ENCODE measurements at regions not wholly inside any gene's neighbourhood (a gene's known extent, or its start where the extent isn't known, plus 50 kb on each side); places are given as distances from the start of the nearest gene placed in this dataset.

- Histone ChIP-seq H3K14ac (ENCODE audit: insufficient read length) (no peak overlapping the region), H3K4me2 (ENCODE audit: insufficient read depth in 1 of 2, low read depth in 2 of 2, low read length in 2 of 2) (no peak overlapping the region), H3K23ac (ENCODE audit: insufficient read length) (no peak overlapping the region), H3K79me1 (ENCODE audit: low read depth, low read length) (no peaks in the 10 kb centered on the region), H3K4me1 (replicated peaks in 1 of 4; ENCODE audit: control insufficient read depth in 3 of 4, insufficient read depth in 4 of 4, low read length in 3 of 4) (no peaks in the 10 kb centered on the region), H4K91ac (replicated peaks; ENCODE audit: insufficient read length, low read length) (no peak overlapping the region), H3K18ac (ENCODE audit: extremely low read depth, low read length) (no peak overlapping the region), H3K4me3 (ENCODE audit: extremely low read depth in 1 of 4, insufficient read depth in 2 of 4, low read depth in 3 of 4, low read length in 4 of 4) (no peak overlapping the region), H3K27me3 (replicated peaks in 1 of 4; ENCODE audit: control insufficient read depth in 3 of 4, extremely low read depth in 1 of 4, insufficient read depth in 3 of 4, low read length in 3 of 4) (peaks cover 0 to 1% (median 0%) of the 10 kb centered on the region in 4 experiments; a peak in 1 of 7 replicates), H4K5ac (ENCODE audit: insufficient read length, low read depth, low read length) (no peak overlapping the region), H3K27ac (ENCODE audit: low read depth, low read length) (no peak overlapping the region), H3K9me3 (ENCODE audit: insufficient read depth in 2 of 2, low read depth in 1 of 2, low read length in 1 of 2) (no peaks in the 10 kb centered on the region), H3K4ac (replicated peaks; ENCODE audit: insufficient read length, low read depth, low read length) (no peak overlapping the region), H2BK15ac (ENCODE audit: low read length) (no peak overlapping the region), H3K36me3 (ENCODE audit: control insufficient read depth in 2 of 4, insufficient read depth in 4 of 4, low read length in 3 of 4) (no peaks in the 10 kb centered on the region), H2BK20ac (ENCODE audit: low read length) (no peak overlapping the region), H2AK5ac (ENCODE audit: low read depth, low read length) (no peak overlapping the region), H2AFZ (ENCODE audit: low read length) (no peak overlapping the region), H2BK5ac (ENCODE audit: low read depth, low read length) (no peak overlapping the region), H3K56ac (replicated peaks; ENCODE audit: insufficient read length, low read depth, low read length) (no peak overlapping the region), H4K8ac (ENCODE audit: extremely low read depth, insufficient read depth, low read length) (no peak overlapping the region), H2BK120ac (replicated peaks; ENCODE audit: low read depth, low read length) (no peak overlapping the region), H3K23me2 (ENCODE audit: low read depth, low read length) (no peaks in the 10 kb centered on the region), H3K79me2 (ENCODE audit: control insufficient read depth in 1 of 2, insufficient read depth in 2 of 2, low read length in 2 of 2) (no peaks in the 10 kb centered on the region), H2BK12ac (ENCODE audit: low read depth, low read length) (no peak overlapping the region), H4K20me1 (replicated peaks in 1 of 2; ENCODE audit: control insufficient read depth in 1 of 2, insufficient read depth in 2 of 2, low read length in 2 of 2) (no peaks in the 10 kb centered on the region), H3K9ac (replicated peaks in 1 of 4; ENCODE audit: extremely low read depth in 1 of 4, low read depth in 3 of 4, low read length in 3 of 4) (no peak overlapping the region)
- CTCF ChIA-PET (ENCODE audit: partially characterized antibody) = interaction anchor here (0.8 kb wide), 1 partner anchor 232 kb away, joined by 3 read pairs; no protein-coding TSS in a partner anchor
- no peak for TF ChIP-seq RNF2 (IDR thresholded peaks at IDR 0.05; ENCODE audit: borderline replicate concordance, low read depth, low read length, missing control alignments, poor library complexity, severe bottlenecking)
- 69% methylated on average over 5 of the region's 5 CpGs; no CpG with 5 or more reads in 1 of the 2 experiments for WGBS, 2 experiments (ENCODE audit: extremely low coverage in 1 of 2, insufficient coverage in 1 of 2, insufficient read length in 1 of 2, insufficient replicate concordance in 2 of 2, low coverage in 1 of 2, low lambda C conversion rate in 2 of 2, missing lambda C conversion rate in 1 of 2)
- POLR2A ChIA-PET (ENCODE audit: partially characterized antibody) = no interaction called here
- no peak for FAIRE-seq
- no peak for DNase-seq (ENCODE audit: low read depth in 1 of 2, low spot score in 2 of 2)
Observed at GRCh38 chr1:172977296-172978017, 73.3 kb downstream of the TNFSF18 start.

Data from H1 (cell line).